H1 (cell line): ENCODE measurements at regions not wholly inside any gene's neighbourhood (a gene's known extent, or its start where the extent isn't known, plus 50 kb on each side); places are given as distances from the start of the nearest gene placed in this dataset.

Experiments
- CTCF ChIA-PET: fragments of 300-600 bp; sonication (Branson Sonifier 250); formaldehyde crosslinking; loops from one replicate; lab custom pipeline; 2021; ENCODE audit not compliant: partially characterized antibody; lab: Charles Lee
- POLR2A ChIA-PET: fragments of 300-600 bp; sonication (Branson Sonifier 250); formaldehyde crosslinking; loops from one replicate; lab custom pipeline; 2021; ENCODE audit warnings: inconsistent platforms; ENCODE audit not compliant: partially characterized antibody; lab: Charles Lee
- DNase-seq, 2 experiments: peaks; one replicate each; pipeline versions ENCODE4 v3.0.0 to v3.0.0-alpha.2; 2010 to 2022; ENCODE audit warnings: low spot score in 2 of 2, low read depth in 1 of 2, mixed read lengths in 1 of 2
- FAIRE-seq: peaks from 2 replicates; lab custom pipeline; 2011; peaks lifted over from hg19 to GRCh38; lab: Jason Lieb, UNC
- H2AFZ ChIP-seq: 2 replicates; pipeline ENCODE4 v1.8.1; 2012; ENCODE audit warnings: low read length, inconsistent platforms
- H2AK5ac ChIP-seq: 2 replicates; pipeline ENCODE4 v1.6.1; 2013; ENCODE audit warnings: low read depth, low read length
- H2BK120ac ChIP-seq: replicated peaks from 2 replicates; pipeline ENCODE3; 2013; ENCODE audit warnings: low read depth, low read length, inconsistent platforms
- H2BK12ac ChIP-seq: 2 replicates; pipeline ENCODE4 v1.6.1; 2013; ENCODE audit warnings: low read depth, low read length
- H2BK15ac ChIP-seq: 2 replicates; pipeline ENCODE4 v1.6.1; 2013; ENCODE audit warnings: low read length
- H2BK20ac ChIP-seq: 2 replicates; pipeline ENCODE4 v1.6.1; 2013; ENCODE audit warnings: low read length
- H2BK5ac ChIP-seq: 2 replicates; pipeline ENCODE4 v1.6.1; 2013; ENCODE audit warnings: low read depth, low read length
- H3K14ac ChIP-seq: 2 replicates; pipeline ENCODE4 v1.6.1; 2013; ENCODE audit warnings: inconsistent platforms; ENCODE audit not compliant: insufficient read length
- H3K18ac ChIP-seq: 2 replicates; pipeline ENCODE4 v1.6.1; 2013; ENCODE audit warnings: low read length; ENCODE audit errors: extremely low read depth
- H3K23ac ChIP-seq: 2 replicates; pipeline ENCODE4 v1.6.1; 2013; ENCODE audit warnings: inconsistent platforms; ENCODE audit not compliant: insufficient read length
- H3K23me2 ChIP-seq: 2 replicates; pipeline ENCODE4 v1.6.1; 2013; ENCODE audit warnings: low read depth, low read length
- H3K27ac ChIP-seq: 2 replicates; pipeline ENCODE4 v1.6.1; 2011; ENCODE audit warnings: low read depth, low read length, inconsistent platforms
- H3K27me3 ChIP-seq, 4 experiments: replicated peaks in 1 of 4; 1 replicate in 1 of 4; 2 replicates in 3 of 4; pipeline versions ENCODE4 v1.6.1 to v1.8.1; 2011 to 2013; ENCODE audit warnings: low read length in 3 of 4, mild to moderate bottlenecking in 3 of 4, inconsistent platforms in 2 of 4, mixed read lengths in 2 of 4, moderate library complexity in 1 of 4; ENCODE audit not compliant: control insufficient read depth in 3 of 4, insufficient read depth in 3 of 4; ENCODE audit errors: extremely low read depth in 1 of 4
- H3K36me3 ChIP-seq, 4 experiments: 2 replicates each; pipeline versions ENCODE4 v1.6.1 to v1.8.1; 2011 to 2013; ENCODE audit warnings: mild to moderate bottlenecking in 4 of 4, low read length in 3 of 4, moderate library complexity in 2 of 4, control low read depth in 1 of 4, inconsistent platforms in 1 of 4; ENCODE audit not compliant: insufficient read depth in 4 of 4, control insufficient read depth in 2 of 4
- H3K4ac ChIP-seq: replicated peaks from 2 replicates; pipeline ENCODE3; 2013; ENCODE audit warnings: low read length, low read depth, mixed read lengths, inconsistent platforms; ENCODE audit not compliant: insufficient read length
- H3K4me1 ChIP-seq, 4 experiments: replicated peaks in 1 of 4; 1 replicate in 1 of 4; 2 replicates in 3 of 4; pipeline versions ENCODE4 v1.6.1 to v1.8.1; 2011 to 2013; ENCODE audit warnings: low read length in 3 of 4, inconsistent platforms in 2 of 4, mixed read lengths in 1 of 4; ENCODE audit not compliant: insufficient read depth in 4 of 4, control insufficient read depth in 3 of 4
- H3K4me2 ChIP-seq, 2 experiments: 2 replicates each; pipeline versions ENCODE4 v1.6.1 to v1.8.1; 2011 to 2013; ENCODE audit warnings: low read depth in 2 of 2, low read length in 2 of 2, control low read depth in 1 of 2, inconsistent platforms in 1 of 2, mild to moderate bottlenecking in 1 of 2; ENCODE audit not compliant: insufficient read depth in 1 of 2
- H3K4me3 ChIP-seq, 4 experiments: fragments of 200-600, 300-600 bp in 1 of 4; sonication (generic), shearing (Covaris generic), sonication (Bioruptor Twin) in 1 of 4; 2 replicates each; pipeline versions ENCODE4 v1.5.1 to v1.8.1; 2011 to 2016; ENCODE audit warnings: low read length in 4 of 4, low read depth in 3 of 4, control low read depth in 2 of 4, inconsistent platforms in 2 of 4, mild to moderate bottlenecking in 2 of 4, mixed read lengths in 1 of 4, moderate library complexity in 1 of 4; ENCODE audit not compliant: insufficient read depth in 2 of 4; ENCODE audit errors: extremely low read depth in 1 of 4
- H3K56ac ChIP-seq: replicated peaks from 2 replicates; pipeline ENCODE3; 2013; ENCODE audit warnings: low read depth, mild to moderate bottlenecking, mixed read lengths, low read length, inconsistent platforms; ENCODE audit not compliant: insufficient read length
- H3K79me1 ChIP-seq: 2 replicates; pipeline ENCODE4 v1.6.1; 2013; ENCODE audit warnings: low read depth, low read length, control low read depth
- H3K79me2 ChIP-seq, 2 experiments: 2 replicates each; pipeline versions ENCODE4 v1.6.1 to v1.8.1; 2012 to 2013; ENCODE audit warnings: low read length in 2 of 2, mild to moderate bottlenecking in 2 of 2, inconsistent platforms in 1 of 2; ENCODE audit not compliant: insufficient read depth in 2 of 2, control insufficient read depth in 1 of 2
- H3K9ac ChIP-seq, 4 experiments: replicated peaks in 1 of 4; 1 replicate in 1 of 4; 2 replicates in 3 of 4; pipeline versions ENCODE4 v1.6.1 to v1.8.1; 2011 to 2013; ENCODE audit warnings: low read depth in 3 of 4, low read length in 3 of 4, control low read depth in 2 of 4, mild to moderate bottlenecking in 2 of 4, moderate library complexity in 2 of 4, inconsistent platforms in 1 of 4; ENCODE audit errors: extremely low read depth in 1 of 4
- H3K9me3 ChIP-seq, 2 experiments: 2 replicates each; pipeline versions ENCODE4 v1.6.1 to v1.8.1; 2012 to 2013; ENCODE audit warnings: mild to moderate bottlenecking in 2 of 2, moderate library complexity in 2 of 2, control low read depth in 1 of 2, inconsistent platforms in 1 of 2, low read depth in 1 of 2, low read length in 1 of 2, mixed read lengths in 1 of 2; ENCODE audit not compliant: insufficient read depth in 2 of 2
- H4K20me1 ChIP-seq, 2 experiments: replicated peaks in 1 of 2; 2 replicates each; pipeline versions ENCODE3 to v1.8.1; 2011 to 2013; ENCODE audit warnings: inconsistent platforms in 2 of 2, low read length in 2 of 2, mild to moderate bottlenecking in 1 of 2; ENCODE audit not compliant: insufficient read depth in 2 of 2, control insufficient read depth in 1 of 2
- H4K5ac ChIP-seq: 2 replicates; pipeline ENCODE4 v1.6.1; 2013; ENCODE audit warnings: low read length, low read depth, mixed read lengths, inconsistent platforms; ENCODE audit not compliant: insufficient read length
- H4K8ac ChIP-seq: 2 replicates; pipeline ENCODE4 v1.8.0; 2013; ENCODE audit warnings: mild to moderate bottlenecking, moderate library complexity, low read length, inconsistent platforms; ENCODE audit not compliant: insufficient read depth; ENCODE audit errors: extremely low read depth
- H4K91ac ChIP-seq: replicated peaks from 2 replicates; pipeline ENCODE3; 2013; ENCODE audit warnings: low read length, mixed read lengths, inconsistent platforms; ENCODE audit not compliant: insufficient read length
- EP300 ChIP-seq, 2 experiments: IDR thresholded peaks; 1 replicate in 1 of 2; 2 replicates in 1 of 2; pipeline ENCODE4 v1.6.1; 2011 to 2012; ENCODE audit warnings: low read depth in 2 of 2, low read length in 2 of 2, mild to moderate bottlenecking in 2 of 2, borderline replicate concordance in 1 of 2, inconsistent platforms in 1 of 2, moderate library complexity in 1 of 2
- FOSL1 ChIP-seq: IDR thresholded peaks from 2 replicates; pipeline ENCODE4 v1.6.1; 2011; ENCODE audit warnings: mild to moderate bottlenecking, low read depth, low read length, moderate library complexity; ENCODE audit not compliant: insufficient read depth
- NANOG ChIP-seq: IDR thresholded peaks from 2 replicates; pipeline ENCODE4 v1.6.1; 2011; ENCODE audit warnings: low read length, low read depth, mild to moderate bottlenecking, inconsistent platforms; ENCODE audit not compliant: insufficient read depth, poor library complexity, severe bottlenecking
- SUZ12 ChIP-seq: fragments of 200-600 bp; sonication (generic); IDR thresholded peaks from 2 replicates; pipeline ENCODE4 v1.6.1; 2012; ENCODE audit warnings: mild to moderate bottlenecking, inconsistent platforms, low read length, moderate library complexity, mixed read lengths
- TBP ChIP-seq: IDR thresholded peaks from 2 replicates; pipeline ENCODE4 v1.6.1; 2011; ENCODE audit warnings: low read depth, low read length, improper control_type of control experiment
- YY1 ChIP-seq: IDR thresholded peaks from 2 replicates; pipeline ENCODE4 v1.6.1; 2011; ENCODE audit warnings: low read depth, mild to moderate bottlenecking, low read length
- WGBS, 2 experiments: shearing (Covaris generic) in 1 of 2; methylation state at CpG; one replicate each; pipeline versions ENCODE4 v1.1.6 to v1.1.7; 2013 to 2015; ENCODE audit warnings: low lambda C conversion rate in 2 of 2, mixed read lengths in 2 of 2, inconsistent platforms in 1 of 2, low coverage in 1 of 2, missing lambda C conversion rate in 1 of 2; ENCODE audit not compliant: insufficient replicate concordance in 2 of 2, insufficient coverage in 1 of 2, insufficient read length in 1 of 2; ENCODE audit errors: extremely low coverage in 1 of 2, missing lambda C conversion rate in 1 of 2; 5-methylcytosine and 5-hydroxymethylcytosine counted together

DNA sequence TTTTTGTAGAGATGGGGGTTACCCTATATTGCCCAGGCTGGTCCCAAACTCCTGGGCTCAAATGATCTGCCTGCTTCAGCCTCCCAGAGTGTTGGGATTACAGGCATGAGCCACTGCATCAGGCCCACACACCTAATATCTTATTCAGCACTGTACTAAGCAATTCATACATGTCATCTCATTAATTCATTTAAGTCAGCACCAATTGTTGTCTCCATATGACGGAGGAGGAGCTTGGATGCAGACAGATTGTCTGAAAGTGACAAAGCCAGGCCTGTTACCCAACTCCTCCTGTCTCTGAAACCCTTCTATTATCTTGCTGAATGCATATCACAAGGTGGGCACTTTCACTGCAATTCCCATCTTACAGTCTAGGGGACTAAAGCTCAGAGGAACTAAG lies 57.5 kb upstream of the ALX4 start:
- no peak overlapping the region for H2BK120ac ChIP-seq
- no peaks in the 10 kb centered on the region for H3K27me3 ChIP-seq
- no peak overlapping the region for H3K4ac ChIP-seq
- no peak overlapping the region for H4K5ac ChIP-seq
- no peaks in the 10 kb centered on the region for H3K79me2 ChIP-seq
- DNase-seq (no peak), FAIRE-seq (no peak)
- 0 out of 2 replicates have a peak overlapping the region, but pooled peaks have one; percentile 17 for H2BK12ac ChIP-seq
- no peak overlapping the region for H2AK5ac ChIP-seq
- no peaks in the 10 kb centered on the region for H3K36me3 ChIP-seq
- POLR2A ChIA-PET = no interaction called here
- H3K9ac ChIP-seq = no peak overlapping the region
- H3K9me3 ChIP-seq = no peaks in the 10 kb centered on the region
- H3K4me2 ChIP-seq = no peak overlapping the region
- no peaks in the 10 kb centered on the region for H4K20me1 ChIP-seq
- no peak overlapping the region for H3K18ac ChIP-seq
- no peak overlapping the region for H3K27ac ChIP-seq
- no peak overlapping the region for H3K14ac ChIP-seq
- 79% methylated on average over 1 of the region's 1 CpG; no CpG with 5 or more reads in 1 of the 2 experiments for WGBS, 2 experiments
- no peak overlapping the region for H3K23ac ChIP-seq
- no peak overlapping the region for H2AFZ ChIP-seq
- H3K4me3 ChIP-seq = no peak overlapping the region
- no peak overlapping the region for H2BK15ac ChIP-seq
- no peak overlapping the region for H2BK20ac ChIP-seq
- H2BK5ac ChIP-seq = no peak overlapping the region
- no peak for TF ChIP-seq FOSL1
- no peak for TF ChIP-seq EP300 (IDR thresholded peaks at IDR 0.05; ENCODE audit: borderline replicate concordance in 1 of 2, low read depth in 2 of 2, low read length in 2 of 2)
- no peak for TF ChIP-seq TBP
- no peak for TF ChIP-seq SUZ12
- TF ChIP-seq NANOG = no peak
- no peak for TF ChIP-seq YY1
- peaks cover 0 to 4% (median 3%) of the 10 kb centered on the region in 4 experiments; a peak in 4 of 7 replicates for H3K4me1 ChIP-seq
- no peaks in the 10 kb centered on the region for H3K23me2 ChIP-seq
- H4K8ac ChIP-seq = no peak overlapping the region
- no peak overlapping the region for H4K91ac ChIP-seq
- no peak overlapping the region for H3K56ac ChIP-seq
- no peaks in the 10 kb centered on the region for H3K79me1 ChIP-seq
- CTCF ChIA-PET = interaction anchor here (0.8 kb wide), 1 partner anchor 153 kb away, joined by 4 read pairs; no protein-coding TSS in a partner anchor
